Urinary bladder (tissue), 1 donor: ENCODE measurements at regions not wholly inside any gene's neighbourhood (a gene's known extent, or its start where the extent isn't known, plus 50 kb on each side); places are given as distances from the start of the nearest gene placed in this dataset. TPM values are rescaled to one million over a fixed set of nuclear protein-coding genes. Genes with fewer than 3 reads are reported as not detected.

Experiments
- small RNA-seq: library from RNA; depleted of rRNA; stranded (forward); fragments of <200 nt; gene quantifications from one replicate; pipeline ENCODE3, GENCODE V24; 2014

Small RNA genes lying in the stretch of these regions (small RNA-seq; reads per million reads assigned to genes)
- not detected for gene RNA5SP430
